RWPE1 (cell line): ENCODE measurements at regions not wholly inside any gene's neighbourhood (a gene's known extent, or its start where the extent isn't known, plus 50 kb on each side); places are given as distances from the start of the nearest gene placed in this dataset.

Source experiments
- CTCF ChIA-PET: fragments of 350-600 bp; sonication (Branson Sonifier 250); formaldehyde crosslinking; extraction: SDS; loops from one replicate; lab custom pipeline; 2021; lab: Yijun Ruan, JAX
- POLR2A ChIA-PET: fragments of 400-600 bp; formaldehyde crosslinking; extraction: SDS; loops from one replicate; lab custom pipeline; 2020; ENCODE audit warnings: antibody characterized with exemption; ENCODE audit not compliant: low non-redundant PET; lab: Yijun Ruan, JAX
- DNase-seq: peaks from one replicate; pipeline ENCODE4 v3.0.0; 2012; ENCODE audit warnings: low spot score
- H3K27ac ChIP-seq: fragments of 450-650 bp; 2 replicates; pipeline ENCODE4 v1.5.1; 2017
- CTCF ChIP-seq: fragments of 450-650 bp; conservative IDR thresholded peaks from 2 replicates; pipeline ENCODE4 v1.5.1; 2017; ENCODE audit warnings: low read depth, mild to moderate bottlenecking

- TF ChIP-seq CTCF: no peak
- no peak overlapping the region for H3K27ac ChIP-seq
- POLR2A ChIA-PET: no interaction called here
- CTCF ChIA-PET: no interaction called here
- no peak for DNase-seq
Measured at GRCh38 chr3:118196183-118196582, 838.5 kb downstream of the IGSF11 start.

- H3K27ac ChIP-seq: no peak overlapping the region
- no peak for TF ChIP-seq CTCF
- peak; percentile 27 for DNase-seq
- ChIA-PET CTCF (no interaction called here), POLR2A (no interaction called here)
Measured at GRCh38 chr3:118199044-118199443, 835.6 kb downstream of the IGSF11 start.

- no peak for DNase-seq
- no peak overlapping the region for H3K27ac ChIP-seq
- CTCF ChIA-PET: no interaction called here
- no peak for TF ChIP-seq CTCF
- POLR2A ChIA-PET: no interaction called here
Measured at GRCh38 chr3:118204052-118204656, 830.5 kb downstream of the IGSF11 start.

GRCh38 chr3:118207271-118207670 is 827.4 kb downstream of the IGSF11 start:
- no peak for TF ChIP-seq CTCF
- no peak overlapping the region for H3K27ac ChIP-seq
- DNase-seq: no peak
- ChIA-PET POLR2A (no interaction called here), CTCF (no interaction called here)

- DNase-seq: no peak
- ChIA-PET POLR2A (no interaction called here), CTCF (no interaction called here)
- TF ChIP-seq CTCF: no peak
- H3K27ac ChIP-seq: no peak overlapping the region
Measured at GRCh38 chr3:118208642-118209041, 826.0 kb downstream of the IGSF11 start.

GRCh38 chr3:118213892-118214291 is 820.8 kb downstream of the IGSF11 start:
- ChIA-PET POLR2A (no interaction called here), CTCF (no interaction called here)
- H3K27ac ChIP-seq: no peak overlapping the region
- TF ChIP-seq CTCF: no peak
- no peak for DNase-seq

GRCh38 chr3:118226206-118226605 is 808.4 kb downstream of the IGSF11 start:
- TF ChIP-seq CTCF: no peak
- ChIA-PET CTCF (no interaction called here), POLR2A (interaction anchor here (0.5 kb wide), 1 partner anchor 609 kb away, joined by 3 read pairs; no protein-coding TSS in a partner anchor)
- H3K27ac ChIP-seq: no peak overlapping the region
- DNase-seq: no peak
